CD14-positive monocyte (primary cell): ENCODE measurements at regions not wholly inside any gene's neighbourhood (a gene's known extent, or its start where the extent isn't known, plus 50 kb on each side); places are given as distances from the start of the nearest gene placed in this dataset.

Source experiments
- DNase-seq, 3 donors: peaks; one replicate each; pipeline ENCODE4 v3.0.0-alpha.2; 2011 to 2022
- H2AFZ ChIP-seq: 2 replicates; pipeline ENCODE4 v1.6.0; 2012; ENCODE audit warnings: mild to moderate bottlenecking, low read depth, low read length, inconsistent platforms; ENCODE audit not compliant: insufficient read depth, poor library complexity, severe bottlenecking
- H3K27ac ChIP-seq, 2 donors: 1 replicate in 1 of 2; 2 replicates in 1 of 2; pipeline ENCODE4 v1.5.1; 2012 to 2013; ENCODE audit warnings: low read length in 2 of 2, control low read depth in 1 of 2, inconsistent platforms in 1 of 2, low read depth in 1 of 2, mild to moderate bottlenecking in 1 of 2
- H3K27me3 ChIP-seq, 2 donors: one replicate each; pipeline versions ENCODE4 v1.6.0 to v1.6.1; 2011 to 2013; ENCODE audit warnings: low read length in 2 of 2; ENCODE audit not compliant: control insufficient read depth in 2 of 2, insufficient read depth in 2 of 2
- H3K36me3 ChIP-seq, 2 donors: replicated peaks in 1 of 2; 1 replicate in 1 of 2; 2 replicates in 1 of 2; pipeline versions ENCODE4 v1.5.1 to v1.6.1; 2012 to 2013; ENCODE audit warnings: low read length in 2 of 2, control low read depth in 1 of 2, inconsistent platforms in 1 of 2, mild to moderate bottlenecking in 1 of 2; ENCODE audit not compliant: insufficient read depth in 2 of 2, control insufficient read depth in 1 of 2
- H3K4me1 ChIP-seq, 2 donors: 1 replicate in 1 of 2; 2 replicates in 1 of 2; pipeline versions ENCODE4 v1.5.1 to v1.6.1; 2012 to 2013; ENCODE audit warnings: low read length in 2 of 2, control low read depth in 1 of 2, inconsistent platforms in 1 of 2, mild to moderate bottlenecking in 1 of 2, moderate library complexity in 1 of 2; ENCODE audit not compliant: insufficient read depth in 2 of 2, control insufficient read depth in 1 of 2
- H3K4me2 ChIP-seq: replicated peaks from 2 replicates; pipeline ENCODE3; 2012; ENCODE audit warnings: low read length, moderate library complexity, mild to moderate bottlenecking; ENCODE audit not compliant: poor library complexity, severe bottlenecking; ENCODE audit errors: extremely low read depth
- H3K4me3 ChIP-seq, 3 experiments: fragments of 200-600 bp in 1 of 3; sonication (generic) in 1 of 3; replicated peaks in 1 of 3; 1 replicate in 2 of 3; 2 replicates in 1 of 3; pipeline ENCODE4 v1.5.1; 2011 to 2013; ENCODE audit warnings: low read length in 3 of 3, mild to moderate bottlenecking in 3 of 3, control low read depth in 2 of 3, low read depth in 2 of 3, inconsistent platforms in 1 of 3, moderate library complexity in 1 of 3
- H3K79me2 ChIP-seq: 2 replicates; pipeline ENCODE4 v1.6.0; 2012; ENCODE audit warnings: mild to moderate bottlenecking, control low read depth, inconsistent platforms, low read length, moderate library complexity; ENCODE audit not compliant: insufficient read depth
- H3K9ac ChIP-seq: 2 replicates; pipeline ENCODE4 v1.6.0; 2017; ENCODE audit warnings: low read length, mild to moderate bottlenecking; ENCODE audit not compliant: insufficient read depth, poor library complexity, severe bottlenecking
- H3K9me3 ChIP-seq, 2 donors: replicated peaks in 1 of 2; 1 replicate in 1 of 2; 2 replicates in 1 of 2; pipeline versions ENCODE4 v1.5.1 to v1.6.1; 2012 to 2013; ENCODE audit warnings: low read length in 2 of 2, control low read depth in 1 of 2; ENCODE audit not compliant: control insufficient read depth in 1 of 2, insufficient read depth in 1 of 2
- H4K20me1 ChIP-seq: 2 replicates; pipeline ENCODE4 v1.6.0; 2012; ENCODE audit warnings: mild to moderate bottlenecking, low read length, control low read depth, moderate library complexity; ENCODE audit not compliant: insufficient read depth
- H3K27ac Mint-ChIP-seq, 7 donors: one replicate each; pipeline ENCODE4 v1.8.0; 2020; ENCODE audit warnings: mild to moderate bottlenecking in 7 of 7, mixed read lengths in 7 of 7, moderate library complexity in 6 of 7, inconsistent platforms in 2 of 7
- H3K27me3 Mint-ChIP-seq, 3 donors: one replicate each; pipeline ENCODE4 v1.8.0; 2021 to 2022; ENCODE audit warnings: low read depth in 3 of 3, mild to moderate bottlenecking in 3 of 3, mixed read lengths in 3 of 3, moderate library complexity in 3 of 3, inconsistent platforms in 1 of 3
- H3K36me3 Mint-ChIP-seq, 2 donors: one replicate each; pipeline ENCODE4 v1.8.0; 2020; ENCODE audit warnings: mixed read lengths in 2 of 2, inconsistent platforms in 1 of 2, mild to moderate bottlenecking in 1 of 2
- H3K4me1 Mint-ChIP-seq: one replicate; pipeline ENCODE4 v1.8.0; 2020; ENCODE audit warnings: mild to moderate bottlenecking, mixed read lengths
- H3K4me3 Mint-ChIP-seq, 2 donors: one replicate each; pipeline ENCODE4 v1.8.0; 2020; ENCODE audit warnings: mild to moderate bottlenecking in 2 of 2, mixed read lengths in 2 of 2, moderate library complexity in 1 of 2
- H3K9me3 Mint-ChIP-seq, 7 donors: one replicate each; pipeline ENCODE4 v1.8.0; 2020 to 2022; ENCODE audit warnings: mixed read lengths in 7 of 7, mild to moderate bottlenecking in 6 of 7, moderate library complexity in 6 of 7, inconsistent platforms in 2 of 7
- CTCF ChIP-seq: fragments of 200-600 bp; IDR thresholded peaks from one replicate; pipeline ENCODE4 v1.8.0; 2022; ENCODE audit warnings: antibody characterized with exemption, mild to moderate bottlenecking
- WGBS: methylation state at CpG from one replicate; pipeline ENCODE4 v1.1.5; 2013; ENCODE audit warnings: missing lambda C conversion rate; ENCODE audit not compliant: insufficient coverage; 5-methylcytosine and 5-hydroxymethylcytosine counted together
- intact Hi-C, 2 donors: fragments of 100-400 bp; cut with micrococcal nuclease; formaldehyde crosslinking; loops; one replicate each; pipeline versions ENCODE4 v1.15.0 to v1.15.1; 2023

GRCh38 chr5:61809651-61810050, 477.6 kb downstream of the ZSWIM6 start:
- Mint-ChIP-seq H3K4me1 (no peaks in the 10 kb centered on the region), H3K9me3 (peaks cover 0 to 1% (median 0%) of the 10 kb centered on the region in 7 donors), H3K27ac (no peak overlapping the region), H3K36me3 (no peaks in the 10 kb centered on the region), H3K27me3 (peaks cover 0 to 9% (median 7%) of the 10 kb centered on the region in 3 donors), H3K4me3 (no peak overlapping the region)
- Histone ChIP-seq H3K27me3 (no peaks in the 10 kb centered on the region), H3K27ac (no peak overlapping the region), H3K4me1 (no peaks in the 10 kb centered on the region), H3K9ac (no peak overlapping the region), H3K4me2 (no peak overlapping the region), H2AFZ (no peak overlapping the region), H3K36me3 (no peaks in the 10 kb centered on the region), H4K20me1 (no peaks in the 10 kb centered on the region), H3K9me3 (no peaks in the 10 kb centered on the region), H3K79me2 (no peaks in the 10 kb centered on the region), H3K4me3 (no peak overlapping the region)
- no peak for DNase-seq
- intact Hi-C loops, result no loop called here
- 95% methylated on average over 3 of the region's 4 CpGs for WGBS
- TF ChIP-seq CTCF, result no peak

- Histone ChIP-seq H3K4me1 (no peaks in the 10 kb centered on the region), H3K27ac (no peak overlapping the region), H2AFZ (no peak overlapping the region), H3K27me3 (no peaks in the 10 kb centered on the region), H3K9me3 (no peaks in the 10 kb centered on the region), H4K20me1 (no peaks in the 10 kb centered on the region), H3K36me3 (no peaks in the 10 kb centered on the region), H3K4me2 (no peak overlapping the region), H3K79me2 (no peaks in the 10 kb centered on the region), H3K4me3 (no peak overlapping the region), H3K9ac (no peak overlapping the region)
- peaks cover 0 to 1% (median 0%) of the 10 kb centered on the region in 7 donors for H3K9me3 Mint-ChIP-seq
- TF ChIP-seq CTCF, result no peak
- no peaks in the 10 kb centered on the region for H3K36me3 Mint-ChIP-seq
- no peak for DNase-seq
- H3K4me1 Mint-ChIP-seq, result no peaks in the 10 kb centered on the region
- no peak overlapping the region for H3K27ac Mint-ChIP-seq
- H3K27me3 Mint-ChIP-seq, result peaks cover 1 to 8% (median 8%) of the 10 kb centered on the region in 3 donors
- no peak overlapping the region for H3K4me3 Mint-ChIP-seq
- WGBS, result 40% methylated on average over 1 of the region's 1 CpG
- intact Hi-C loops, result no loop called here
Measured at GRCh38 chr5:61811052-61811451, 479.0 kb downstream of the ZSWIM6 start.
